Renal pelvis (tissue), 1 donor: ENCODE measurements at regions not wholly inside any gene's neighbourhood (a gene's known extent, or its start where the extent isn't known, plus 50 kb on each side); places are given as distances from the start of the nearest gene placed in this dataset.

Experiments used
- DNase-seq: peaks from one replicate; pipeline ENCODE4 v3.0.0-alpha.2; 2013

DNA sequence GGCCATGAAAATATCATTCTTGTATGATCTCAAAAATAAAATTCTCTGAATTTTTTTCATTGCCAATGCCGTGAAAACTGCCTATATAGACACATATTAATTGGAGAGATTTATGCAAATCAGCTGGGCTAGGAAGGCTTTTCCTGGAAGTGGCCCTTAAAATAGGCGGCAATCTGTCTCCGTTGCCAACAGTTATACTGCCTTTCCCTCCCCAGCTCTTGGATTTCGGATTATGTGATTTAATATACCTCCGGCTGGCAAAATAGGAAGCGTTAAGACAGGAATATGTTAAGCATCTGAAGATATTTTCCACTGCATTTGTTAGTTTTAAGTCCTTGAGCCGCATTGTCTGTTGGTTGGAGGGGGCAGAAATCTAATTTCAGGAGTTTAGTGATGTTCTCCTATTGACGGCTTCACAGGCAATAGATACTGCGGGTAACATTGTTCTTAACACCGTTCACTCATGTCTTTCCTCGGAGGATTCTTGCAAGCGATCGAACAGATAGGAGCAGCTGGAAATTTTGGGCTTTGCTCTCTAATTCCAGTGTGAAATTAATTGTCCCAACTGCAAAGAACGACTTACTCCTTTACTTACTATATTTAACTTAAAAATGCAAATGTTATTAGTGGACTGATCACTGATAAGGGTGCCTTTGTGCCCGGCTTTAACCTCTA is 113.3 kb downstream of the LINC00237 start:
- DNase-seq = no peak

DNA sequence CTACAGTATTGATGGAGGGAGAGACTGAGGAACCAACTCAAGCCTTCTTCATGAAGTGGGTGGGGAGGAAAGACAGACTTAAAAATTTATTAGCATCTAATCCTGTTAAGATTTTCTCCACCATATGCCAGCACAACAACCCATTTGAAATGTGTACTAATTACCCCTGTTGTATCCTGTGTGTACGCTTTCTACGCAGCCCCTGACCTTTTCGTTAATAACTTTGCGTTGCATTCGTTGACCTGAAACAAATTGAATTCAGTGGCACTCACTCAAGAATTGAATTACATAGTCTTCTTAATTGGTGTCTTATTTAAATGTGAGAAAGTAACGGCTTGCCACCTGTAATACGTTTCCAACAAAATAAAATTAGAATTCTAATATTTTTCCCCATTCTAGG is 113.9 kb downstream of the LINC00237 start:
- no peak for DNase-seq

DNA sequence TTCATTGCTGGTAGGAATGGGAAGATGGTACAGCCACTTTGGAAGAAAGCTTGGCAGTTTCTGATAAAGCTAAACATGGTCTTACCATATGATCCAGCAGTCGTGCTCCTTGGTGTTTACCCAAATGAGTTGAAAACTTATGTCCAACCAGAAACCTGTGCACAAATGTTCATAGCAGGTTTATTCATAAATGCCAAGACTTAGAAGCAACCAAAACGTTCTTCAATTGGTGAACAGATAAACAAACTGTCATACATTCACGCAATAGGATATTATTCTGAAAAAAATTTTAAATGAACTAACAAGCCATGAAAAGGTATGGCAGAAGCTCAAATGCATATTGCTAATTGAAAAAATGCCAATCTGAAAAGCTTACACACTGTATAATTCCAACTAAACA is 117.1 kb downstream of the LINC00237 start:
- DNase-seq = no peak

DNA sequence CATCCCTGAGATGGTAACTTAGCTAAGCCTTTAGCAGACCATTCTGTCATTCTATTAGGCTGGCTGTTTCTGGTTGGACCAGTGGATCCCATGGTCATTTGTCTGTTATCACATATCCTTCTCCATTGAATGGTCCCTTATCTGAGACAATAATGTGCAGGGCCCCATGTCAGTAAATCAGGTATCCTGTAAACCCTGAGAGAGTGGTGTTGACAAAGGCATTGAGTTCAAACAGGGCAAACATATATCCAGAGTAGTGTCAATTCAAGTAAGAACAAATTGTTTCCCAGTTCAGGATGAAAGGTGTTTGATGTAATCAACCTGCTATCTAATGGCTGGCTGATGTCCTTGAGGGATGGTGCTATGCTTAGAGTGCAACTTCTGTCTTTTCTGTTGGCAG is 126.2 kb downstream of the LINC00237 start:
- DNase-seq = no peak

DNA sequence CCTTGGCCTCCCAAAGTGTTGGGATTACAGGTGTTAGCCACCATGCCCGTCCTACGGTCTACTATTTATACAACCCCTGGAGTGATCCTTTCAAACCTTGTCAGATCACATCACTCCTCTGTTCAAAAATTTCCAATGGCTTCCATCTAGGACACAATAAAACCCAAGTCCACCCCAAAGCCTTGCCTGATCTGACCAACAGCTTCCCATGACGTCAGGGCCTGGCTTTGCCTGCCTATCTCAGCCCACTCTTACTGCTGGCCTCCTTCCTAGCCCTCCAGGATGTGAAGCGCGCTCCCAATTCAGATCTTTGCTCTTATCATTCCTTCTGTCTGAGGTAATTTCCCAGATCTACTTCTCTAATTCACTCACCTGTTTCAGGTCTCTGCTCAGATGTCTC is 128.4 kb downstream of the LINC00237 start:
- DNase-seq = no peak

DNA sequence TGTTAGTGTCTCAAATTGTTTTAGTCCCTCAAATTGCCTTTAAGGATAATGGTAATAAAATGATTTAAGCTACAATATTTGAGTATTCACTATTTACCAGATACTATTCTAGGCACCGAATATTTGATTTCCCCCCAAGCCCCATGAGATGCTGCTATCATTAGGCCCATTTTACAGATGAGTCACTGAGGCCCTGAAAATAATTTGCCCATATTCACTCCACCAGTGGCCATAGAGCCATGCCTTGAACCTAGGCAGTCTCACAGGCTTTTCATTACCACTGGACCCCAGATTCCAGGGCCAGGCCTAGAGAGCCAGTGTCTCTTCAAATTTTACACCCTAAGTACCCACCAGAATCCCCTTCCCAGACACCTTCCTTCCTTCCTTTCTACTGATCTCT is 133.7 kb downstream of the LINC00237 start:
- DNase-seq = no peak

DNA sequence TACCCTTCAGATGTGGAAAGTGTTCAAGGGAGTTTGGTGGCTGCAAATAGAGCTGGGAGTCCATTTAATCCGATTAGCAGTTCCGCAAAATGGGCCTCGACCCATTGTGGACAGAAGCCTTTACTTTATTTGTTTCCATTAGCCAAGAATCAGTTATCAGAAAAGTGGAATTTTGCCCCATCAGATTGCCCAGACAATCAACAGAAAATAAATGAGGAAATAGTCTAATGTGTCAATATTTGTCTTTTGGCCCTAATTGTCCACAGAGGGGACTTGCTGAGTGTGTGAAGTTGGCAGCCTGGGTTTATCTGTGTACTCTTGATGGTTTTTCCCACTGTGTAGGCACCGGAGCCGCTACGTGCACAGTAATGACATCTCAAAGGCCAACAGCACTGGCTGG is 134.3 kb downstream of the LINC00237 start:
- DNase-seq = no peak

DNA sequence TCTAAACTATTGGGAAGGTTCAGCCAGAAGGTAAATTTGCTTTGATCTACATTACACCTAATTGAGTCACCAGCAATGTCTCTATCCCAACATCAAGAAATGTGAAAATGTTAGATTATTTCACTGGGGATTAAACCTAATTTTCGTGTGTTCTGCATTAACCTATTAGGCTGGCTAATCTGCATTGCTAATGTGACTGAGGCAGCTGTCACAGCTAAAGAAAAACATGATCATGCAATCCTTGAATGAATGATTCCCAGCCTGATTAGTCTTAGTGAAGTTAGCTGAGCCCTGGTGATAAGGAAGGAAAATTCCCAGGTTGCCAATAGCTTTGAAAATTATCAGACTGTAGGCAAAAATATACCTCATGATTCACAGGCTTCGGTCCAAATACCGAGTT is 135.3 kb downstream of the LINC00237 start:
- no peak for DNase-seq

DNA sequence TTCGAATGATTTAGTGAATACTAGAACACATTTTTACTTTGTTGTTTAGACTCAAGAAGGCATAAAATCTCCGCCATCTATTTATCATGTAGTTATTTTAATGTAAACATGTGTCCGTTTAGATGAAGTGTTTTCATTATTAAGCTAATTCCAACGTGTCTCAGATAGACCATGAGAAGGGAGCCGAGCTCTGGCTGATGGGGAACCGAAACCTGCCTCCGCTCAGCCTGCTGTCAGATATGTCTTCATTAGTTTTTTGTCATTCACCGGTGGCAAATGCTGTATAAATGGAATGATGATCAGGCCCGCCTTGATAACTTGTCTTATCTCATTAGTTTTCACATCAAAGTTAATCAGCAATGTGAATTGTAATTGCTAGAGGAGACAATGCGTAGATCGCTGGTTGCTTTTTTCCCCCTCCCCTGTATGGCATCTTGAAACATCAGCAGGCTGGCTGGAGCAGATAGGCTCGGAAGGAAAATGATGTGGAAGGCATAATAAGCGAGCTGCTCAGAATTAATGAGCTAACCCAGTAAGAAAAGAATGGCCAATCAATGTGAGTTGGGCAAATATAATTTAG is 136.4 kb downstream of the LINC00237 start:
- DNase-seq = no peak

DNA sequence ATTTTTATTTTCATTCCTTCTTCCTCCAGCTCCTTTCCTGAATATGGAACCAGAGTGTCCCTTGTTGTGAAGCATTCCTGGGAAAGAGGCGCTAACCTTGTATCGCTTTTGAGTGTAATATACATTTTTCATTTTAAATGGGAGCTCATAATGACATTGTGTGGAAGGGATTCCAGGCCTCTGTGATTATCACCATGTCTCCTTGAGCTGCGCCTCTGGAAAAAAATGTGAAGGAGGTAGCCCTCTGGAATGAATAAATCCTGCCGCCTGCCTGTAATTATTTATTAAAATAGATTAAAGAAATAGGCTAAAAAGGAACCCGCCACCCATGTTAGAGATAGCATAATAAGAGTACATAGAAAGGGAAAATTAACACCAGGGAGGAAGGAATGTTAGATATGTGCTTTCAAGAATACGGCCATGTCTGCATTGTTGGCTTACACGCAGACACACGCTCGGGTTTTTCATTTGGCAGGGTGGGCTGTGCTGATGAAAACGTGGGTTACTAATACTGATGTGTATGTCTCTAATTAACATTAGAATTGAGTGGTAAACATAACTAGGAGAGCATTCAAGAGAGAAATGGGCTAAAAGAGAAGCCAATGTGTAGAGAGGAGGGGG is 138.5 kb downstream of the LINC00237 start:
- DNase-seq = no peak

DNA sequence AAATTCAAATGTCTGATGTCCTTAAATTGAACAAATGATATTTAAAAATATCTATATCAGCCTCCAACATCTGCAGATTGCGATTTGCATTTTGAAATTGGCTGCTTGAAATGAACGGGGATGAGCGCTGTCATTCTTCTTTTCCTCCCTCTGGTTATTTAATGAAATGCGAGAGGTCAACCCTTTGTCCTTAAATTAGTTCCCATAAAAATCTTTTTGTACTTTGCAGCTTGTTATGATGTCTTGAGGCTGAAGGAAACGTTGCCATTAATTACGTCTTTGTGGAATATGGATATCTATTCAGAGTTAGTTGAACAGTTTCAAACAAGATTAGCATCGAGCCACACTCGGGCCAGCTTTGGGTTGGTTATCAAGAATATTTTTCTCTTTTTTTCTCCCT is 140.0 kb downstream of the LINC00237 start:
- DNase-seq = no peak

DNA sequence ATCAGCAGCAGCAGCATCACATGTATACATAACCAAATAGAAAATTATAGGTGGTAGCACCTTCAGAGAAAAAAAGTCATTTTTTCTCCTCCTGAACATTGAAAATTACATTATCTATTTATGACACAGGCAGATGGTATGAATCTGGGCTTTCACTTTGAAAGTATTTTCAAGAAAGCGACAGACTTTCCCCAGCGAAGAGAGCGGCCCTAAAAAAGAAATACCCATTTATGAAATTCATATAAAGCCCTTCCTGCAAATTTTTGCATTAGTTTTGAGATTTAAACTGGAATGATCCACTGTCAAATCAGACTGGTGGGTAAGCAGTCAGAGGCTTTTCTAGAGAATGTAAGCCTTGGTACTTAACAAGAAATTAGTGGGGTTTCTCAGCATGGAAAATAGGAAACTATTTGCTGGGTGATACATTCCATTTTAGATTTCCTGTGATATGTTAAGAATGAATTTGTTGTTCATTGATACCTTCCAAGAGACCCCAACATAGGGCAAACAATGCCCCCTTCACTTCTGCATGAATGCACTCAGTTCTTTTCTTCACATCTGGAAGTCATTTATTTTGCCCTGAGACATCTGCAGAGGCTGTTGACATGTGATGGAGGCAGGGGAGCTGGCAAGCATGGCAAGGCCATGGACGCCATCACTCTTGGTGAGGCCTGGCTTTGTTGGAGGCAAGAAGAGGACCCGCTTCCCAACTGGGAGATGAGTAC is 147.0 kb downstream of the LINC00237 start:
- no peak for DNase-seq

DNA sequence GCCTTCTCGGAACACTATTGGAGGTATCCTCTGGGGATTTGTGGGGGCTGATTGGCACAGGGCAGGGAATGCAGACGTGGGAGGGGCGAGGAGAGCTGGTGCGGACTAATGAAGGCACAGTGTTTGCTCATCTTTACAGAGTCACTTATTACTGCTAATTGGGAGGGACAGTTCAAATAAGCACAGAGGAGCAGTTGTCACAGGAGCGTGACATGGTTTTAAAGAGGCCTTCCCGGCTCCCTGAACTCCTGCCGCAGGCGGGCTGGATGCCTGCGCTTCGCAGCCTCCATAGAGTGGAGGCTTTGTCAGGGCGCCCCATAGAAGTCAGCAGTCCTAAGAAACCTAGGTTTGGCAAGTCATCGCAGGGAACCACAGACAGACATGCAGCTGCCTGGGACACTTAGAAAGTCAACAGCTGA is 149.6 kb downstream of the LINC00237 start:
- no peak for DNase-seq

DNA sequence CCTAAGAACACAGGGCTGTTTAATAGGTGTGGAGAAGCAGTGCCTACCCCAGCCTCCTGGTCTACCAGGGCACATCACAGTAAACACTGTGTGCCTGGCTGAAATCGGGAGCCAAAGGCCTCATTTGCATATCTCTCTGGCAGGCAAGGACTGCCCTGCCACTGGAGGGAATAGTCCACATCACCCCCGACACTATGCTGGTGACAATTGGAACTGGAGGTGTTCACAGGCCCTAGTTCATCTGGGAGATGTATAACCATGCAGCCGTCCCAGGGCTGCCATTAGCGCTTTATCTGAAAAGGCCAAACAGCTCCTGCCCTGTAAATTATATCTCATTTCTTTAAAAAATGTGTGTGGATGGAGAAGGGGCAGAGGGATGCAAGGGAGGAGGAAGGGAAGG is 150.3 kb downstream of the LINC00237 start:
- DNase-seq = no peak

DNA sequence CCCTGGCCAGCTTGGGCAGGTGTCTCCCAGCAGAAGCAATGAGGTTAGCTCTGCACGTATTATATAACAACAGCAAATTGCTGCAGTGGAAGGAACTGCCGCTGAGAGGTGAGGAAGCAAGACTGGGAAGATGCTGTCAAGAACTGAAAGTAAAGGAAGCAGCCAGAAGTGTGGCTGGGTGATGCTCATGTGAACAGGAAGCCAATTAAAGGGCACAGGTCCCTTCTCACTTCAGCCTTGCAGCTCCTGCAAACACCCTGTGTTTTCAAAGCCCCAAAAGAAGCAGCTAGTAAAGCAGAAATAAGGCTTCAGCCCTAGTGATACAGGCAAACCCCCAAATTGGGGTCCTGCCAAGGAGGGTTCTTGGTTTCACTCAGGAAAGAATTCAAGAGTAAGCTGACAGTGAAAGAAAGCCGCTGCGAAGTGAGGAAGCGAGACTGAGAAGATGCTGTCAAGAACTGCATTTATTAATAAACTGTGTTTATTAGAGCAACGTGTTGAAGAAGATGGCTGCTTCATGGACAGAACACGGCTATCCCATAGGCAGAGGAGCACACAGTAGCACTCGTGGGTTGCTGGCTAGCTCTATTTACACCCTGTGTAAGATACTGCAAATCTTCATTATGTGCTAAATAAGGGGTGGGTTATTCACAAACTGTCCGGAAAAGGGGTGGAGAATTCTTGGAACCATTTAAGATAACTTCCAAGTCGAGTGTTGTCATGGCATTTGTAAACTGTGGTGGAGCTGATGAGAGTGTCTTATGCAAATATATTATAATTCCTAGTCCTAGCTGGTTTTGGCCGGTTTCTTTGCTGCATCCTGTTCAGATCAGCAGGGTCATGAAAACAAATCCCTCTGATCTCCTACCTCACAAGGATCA is 152.2 kb downstream of the LINC00237 start:
- no peak for DNase-seq

DNA sequence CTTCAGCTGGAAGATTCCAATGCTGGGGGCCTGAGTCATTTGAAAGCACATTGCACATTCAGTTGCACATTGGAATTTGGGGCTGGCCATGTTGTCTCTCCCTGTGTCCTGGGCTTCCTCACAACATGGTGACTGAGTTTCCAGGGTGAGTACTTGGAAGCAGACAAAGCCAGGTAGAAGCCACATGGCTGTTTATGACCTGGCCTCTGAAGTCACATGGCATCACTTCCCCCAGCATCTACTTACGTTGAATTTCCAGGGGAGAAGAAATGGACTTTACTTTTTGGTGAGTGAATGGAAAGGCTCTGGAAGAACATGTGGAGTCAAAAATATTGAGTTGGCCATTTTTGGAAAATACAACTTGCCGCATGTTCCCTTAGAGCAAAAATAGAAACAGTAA is 155.5 kb downstream of the LINC00237 start:
- DNase-seq = no peak

DNA sequence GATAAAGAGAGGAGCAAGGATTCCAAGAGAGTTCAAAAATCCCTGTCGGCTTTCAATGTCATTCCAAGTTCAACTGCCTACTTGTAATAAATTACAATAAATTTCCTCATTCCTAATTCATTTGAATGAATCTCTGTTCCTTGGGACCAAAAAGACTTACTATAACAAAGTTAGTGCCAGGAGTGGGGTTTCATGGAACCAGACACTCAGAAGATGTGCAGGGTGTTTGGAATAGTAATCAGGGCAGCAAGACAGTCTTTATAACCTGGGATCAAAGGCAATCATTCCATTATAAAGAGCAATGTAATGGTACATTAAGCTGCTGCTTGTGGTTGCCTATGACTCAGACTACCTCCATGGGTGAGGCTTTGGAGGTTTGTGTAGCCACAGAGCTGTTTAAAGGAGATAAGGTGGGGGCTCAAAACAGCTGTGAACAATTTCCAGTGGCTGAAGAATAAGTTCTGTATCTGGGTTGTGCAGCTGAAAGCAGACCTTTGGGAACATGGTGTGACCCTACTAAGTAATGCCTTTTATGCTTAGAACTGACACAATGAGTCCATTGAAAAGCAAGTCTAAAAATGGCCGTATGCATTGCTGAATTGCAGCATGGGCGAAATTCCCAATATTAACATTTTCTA is 159.9 kb downstream of the LINC00237 start:
- DNase-seq = no peak

DNA sequence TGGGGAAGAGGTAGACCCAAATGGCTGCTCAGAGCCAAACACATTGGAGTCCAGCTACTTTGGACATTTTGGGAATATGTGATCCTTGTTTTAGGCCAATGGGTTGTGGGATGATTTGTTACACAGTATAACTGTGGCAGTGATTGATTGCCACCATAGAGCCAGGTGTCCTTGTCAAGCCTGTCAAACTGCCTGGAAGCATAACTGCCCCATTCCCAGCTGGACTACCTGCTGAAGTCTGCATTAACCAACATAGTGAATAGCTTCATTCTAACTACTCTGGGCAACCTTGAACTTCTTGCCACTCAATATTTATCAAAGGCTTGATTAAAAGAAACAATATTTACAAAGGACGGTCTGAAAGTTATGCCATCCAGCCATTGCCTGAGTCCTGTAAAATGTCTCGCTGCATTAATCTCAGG is 164.7 kb downstream of the LINC00237 start:
- no peak for DNase-seq

DNA sequence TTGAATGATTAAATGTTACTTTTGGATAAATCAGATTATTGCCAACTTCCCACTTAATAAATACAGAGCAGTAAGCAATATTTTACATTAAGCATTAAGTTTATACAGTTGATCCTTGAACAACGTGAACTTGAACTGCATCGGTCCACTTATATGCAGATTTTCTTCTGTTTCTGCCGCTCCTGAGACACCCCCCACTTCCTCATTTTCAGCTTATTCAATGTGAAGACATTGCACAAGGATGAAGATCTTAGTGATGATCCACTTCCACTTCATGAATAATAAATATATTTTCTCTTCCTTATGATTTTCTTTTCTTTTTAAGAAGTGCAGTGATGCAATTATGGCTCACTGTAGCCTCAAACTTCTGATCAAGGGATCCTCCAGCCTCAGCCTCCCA is 167.2 kb downstream of the LINC00237 start:
- DNase-seq = no peak

DNA sequence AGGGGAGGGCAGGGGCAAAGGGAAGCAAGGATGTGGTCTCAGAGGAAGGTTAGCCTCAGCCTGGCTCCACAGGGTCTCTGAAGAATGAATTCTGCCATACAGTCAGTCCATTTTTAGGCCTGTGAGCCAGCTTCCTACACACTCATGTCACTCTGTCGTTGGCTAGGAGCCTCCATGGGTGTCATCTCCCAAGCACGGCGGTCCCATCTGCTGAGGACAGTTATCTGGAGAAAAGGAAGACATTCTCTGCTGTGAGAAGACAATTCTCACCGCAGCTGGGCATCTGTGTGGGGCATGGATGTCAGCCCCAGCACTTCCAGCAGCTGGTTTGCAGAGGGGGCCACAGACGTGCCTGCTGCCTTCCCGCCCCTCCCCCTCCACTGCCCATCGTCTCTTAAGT is 167.6 kb downstream of the LINC00237 start:
- no peak for DNase-seq

DNA sequence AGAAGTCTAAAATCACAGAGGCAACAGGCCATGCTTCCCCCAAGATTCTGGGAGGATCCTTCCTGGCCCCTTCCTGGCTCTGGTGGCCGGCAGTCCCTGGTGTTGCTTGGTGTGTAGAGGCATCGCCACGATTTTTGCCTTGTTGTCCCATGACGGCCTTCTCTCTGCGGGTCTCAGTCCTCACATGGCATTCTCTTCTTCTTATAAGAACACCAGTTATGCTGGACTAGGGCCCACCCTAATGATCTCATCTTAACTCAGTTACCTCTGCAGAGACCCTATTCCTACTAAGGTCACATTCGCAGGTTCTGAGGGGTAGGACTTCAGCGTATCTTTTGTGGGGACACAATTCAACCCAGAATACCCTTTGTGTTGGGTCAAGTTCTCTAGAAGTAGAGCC is 168.0 kb downstream of the LINC00237 start:
- DNase-seq = no peak
